HEK293 (cell line): ENCODE measurements at regions not wholly inside any gene's neighbourhood (a gene's known extent, or its start where the extent isn't known, plus 50 kb on each side); places are given as distances from the start of the nearest gene placed in this dataset.
"Not testable (repeated sequence)": the region's sequence is repeated elsewhere in the genome, so short reads cannot be mapped to it uniquely, and the experiment has no call there.

ENCODE experiments used
- CTCF ChIA-PET: fragments of 350-600 bp; formaldehyde crosslinking; extraction: SDS; loops from one replicate; lab custom pipeline; 2021; ENCODE audit warnings: antibody characterized with exemption; lab: Yijun Ruan, JAX
- POLR2A ChIA-PET: fragments of 300-600 bp; formaldehyde crosslinking; extraction: SDS; loops from one replicate; lab custom pipeline; 2020; ENCODE audit warnings: antibody characterized with exemption, inconsistent platforms; lab: Yijun Ruan, JAX
- H3K27ac ChIP-seq: fragments of 200-500 bp; sonication (Bioruptor generic); 2 replicates; pipeline ENCODE4 v1.5.1; 2014; ENCODE audit warnings: low read depth, low read length, control low read depth, inconsistent platforms; ENCODE audit errors: extremely low read depth
- H3K36me3 ChIP-seq, 2 experiments: fragments of 200-500 bp in 1 of 2; sonication (Bioruptor generic) in 1 of 2; 1 replicate in 1 of 2; 2 replicates in 1 of 2; pipeline ENCODE4 v1.5.1; 2014 to 2017; ENCODE audit warnings: inconsistent platforms in 2 of 2, low read length in 2 of 2; ENCODE audit not compliant: control insufficient read depth in 2 of 2, insufficient read depth in 1 of 2
- H3K4me1 ChIP-seq: fragments of 200-500 bp; sonication (Bioruptor generic); 2 replicates; pipeline ENCODE4 v1.5.1; 2014; ENCODE audit warnings: mild to moderate bottlenecking, low read length, inconsistent platforms; ENCODE audit not compliant: control insufficient read depth, insufficient read depth
- H3K4me3 ChIP-seq: 2 replicates; pipeline ENCODE4 v1.5.1; 2011; ENCODE audit warnings: low read depth, mild to moderate bottlenecking, control low read depth, low read length, moderate library complexity
- H3K9me3 ChIP-seq: fragments of 200-500 bp; sonication (Bioruptor generic); 2 replicates; pipeline ENCODE4 v1.5.1; 2014; ENCODE audit warnings: low read depth, low read length, inconsistent platforms; ENCODE audit not compliant: control insufficient read depth, insufficient read depth
- GLIS2 ChIP-seq: fragments of 450-650 bp; formaldehyde crosslinking; IDR thresholded peaks from 2 replicates; pipeline ENCODE4 v1.5.1; 2016; ENCODE audit warnings: missing biosample characterization, missing genetic modification characterization
- OVOL3 ChIP-seq: fragments of 450-650 bp; formaldehyde crosslinking; IDR thresholded peaks from 2 replicates; pipeline ENCODE4 v1.5.1; 2016; ENCODE audit warnings: missing biosample characterization, missing genetic modification characterization
- SP2 ChIP-seq: fragments of 450-650 bp; formaldehyde crosslinking; IDR thresholded peaks from 2 replicates; pipeline ENCODE4 v1.5.1; 2016; ENCODE audit warnings: missing biosample characterization, missing genetic modification characterization
- WT1 ChIP-seq: fragments of 450-650 bp; formaldehyde crosslinking; IDR thresholded peaks from 2 replicates; pipeline ENCODE4 v1.5.1; 2016; ENCODE audit warnings: missing biosample characterization, missing genetic modification characterization
- YY1 ChIP-seq: fragments of 450-650 bp; formaldehyde crosslinking; IDR thresholded peaks from 2 replicates; pipeline ENCODE4 v1.5.1; 2018; ENCODE audit warnings: missing biosample characterization, missing genetic modification characterization
- ZBTB17 ChIP-seq: fragments of 450-650 bp; formaldehyde crosslinking; IDR thresholded peaks from 2 replicates; pipeline ENCODE4 v1.5.1; 2016; ENCODE audit warnings: missing biosample characterization, missing genetic modification characterization
- ZFP3 ChIP-seq: fragments of 450-650 bp; formaldehyde crosslinking; IDR thresholded peaks from 2 replicates; pipeline ENCODE4 v1.5.1; 2016; ENCODE audit warnings: low read depth, missing biosample characterization, missing genetic modification characterization
- ZFP37 ChIP-seq: fragments of 450-650 bp; formaldehyde crosslinking; IDR thresholded peaks from 2 replicates; pipeline ENCODE4 v1.5.1; 2016; ENCODE audit warnings: missing biosample characterization, missing genetic modification characterization
- ZNF423 ChIP-seq: fragments of 450-650 bp; formaldehyde crosslinking; IDR thresholded peaks from 2 replicates; pipeline ENCODE4 v1.5.1; 2016; ENCODE audit warnings: missing biosample characterization, missing genetic modification characterization
- ZNF544 ChIP-seq: fragments of 450-650 bp; formaldehyde crosslinking; IDR thresholded peaks from 2 replicates; pipeline ENCODE4 v1.5.0; 2017; ENCODE audit warnings: missing biosample characterization, missing genetic modification characterization
- ZNF548 ChIP-seq: fragments of 450-650 bp; formaldehyde crosslinking; IDR thresholded peaks from 2 replicates; pipeline ENCODE4 v1.5.1; 2016; ENCODE audit warnings: missing biosample characterization, missing genetic modification characterization
- ZNF549 ChIP-seq: fragments of 450-650 bp; IDR thresholded peaks from 2 replicates; pipeline ENCODE4 v1.5.1; 2018; ENCODE audit warnings: missing biosample characterization, missing genetic modification characterization, mild to moderate bottlenecking, inconsistent platforms, moderate library complexity
- ZNF596 ChIP-seq: fragments of 450-650 bp; IDR thresholded peaks from 2 replicates; pipeline ENCODE4 v1.5.0; 2018; ENCODE audit warnings: missing biosample characterization, mild to moderate bottlenecking, missing genetic modification characterization, moderate library complexity
- ZNF658 ChIP-seq: fragments of 450-650 bp; formaldehyde crosslinking; IDR thresholded peaks from 2 replicates; pipeline ENCODE4; 2016; ENCODE audit warnings: missing biosample characterization, missing genetic modification characterization
- ZNF660 ChIP-seq: fragments of 450-650 bp; IDR thresholded peaks from 2 replicates; pipeline ENCODE4 v1.5.1; 2018; ENCODE audit warnings: missing biosample characterization, mild to moderate bottlenecking, missing genetic modification characterization
- TF ChIP-seq, protein P1 (sequence below): fragments of 450-650 bp; formaldehyde crosslinking; IDR thresholded peaks from 2 replicates; pipeline ENCODE4 v1.5.1; 2016; ENCODE audit warnings: missing biosample characterization, missing genetic modification characterization, low read depth
- TF ChIP-seq, protein P2 (sequence below): fragments of 450-650 bp; formaldehyde crosslinking; IDR thresholded peaks from 2 replicates; pipeline ENCODE4 v1.5.1; 2016; ENCODE audit warnings: missing biosample characterization, missing genetic modification characterization
- TF ChIP-seq, protein P3 (sequence below): IDR thresholded peaks from 2 replicates; pipeline ENCODE4 v1.6.1; 2011; ENCODE audit warnings: mild to moderate bottlenecking, low read depth, low read length, borderline replicate concordance
- TF ChIP-seq, protein P4 (sequence below): fragments of 450-650 bp; formaldehyde crosslinking; IDR thresholded peaks from 2 replicates; pipeline ENCODE4 v1.5.1; 2017; ENCODE audit warnings: missing biosample characterization, missing genetic modification characterization

DNA sequence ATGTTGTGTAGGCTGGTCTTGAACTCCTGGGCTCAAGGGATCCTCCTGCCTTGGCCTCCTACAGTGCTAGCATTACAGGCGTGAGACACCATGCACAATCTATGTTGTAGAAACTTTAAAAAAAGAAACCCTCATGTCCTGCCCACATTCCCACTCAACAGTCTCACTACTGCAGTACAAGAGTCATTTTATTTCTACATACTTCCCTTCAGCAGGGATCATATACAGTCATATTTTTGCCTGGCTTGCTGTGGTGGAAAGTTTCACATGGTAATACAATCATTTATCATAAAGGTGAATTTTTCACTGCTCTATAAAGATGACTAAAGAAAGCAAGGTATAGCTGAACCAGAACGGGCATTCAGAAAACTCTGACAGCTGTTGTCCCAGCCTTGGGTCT is 53.8 kb upstream of the PIK3CB start:
- CTCF ChIA-PET = no interaction called here
- H3K27ac ChIP-seq = no peak overlapping the region
- POLR2A ChIA-PET = interaction anchor here (0.6 kb wide), 1 partner anchor 8 kb away, joined by 5 read pairs; no protein-coding TSS in a partner anchor
- no peak overlapping the region for H3K4me3 ChIP-seq
- TF ChIP-seq, protein P1, sequence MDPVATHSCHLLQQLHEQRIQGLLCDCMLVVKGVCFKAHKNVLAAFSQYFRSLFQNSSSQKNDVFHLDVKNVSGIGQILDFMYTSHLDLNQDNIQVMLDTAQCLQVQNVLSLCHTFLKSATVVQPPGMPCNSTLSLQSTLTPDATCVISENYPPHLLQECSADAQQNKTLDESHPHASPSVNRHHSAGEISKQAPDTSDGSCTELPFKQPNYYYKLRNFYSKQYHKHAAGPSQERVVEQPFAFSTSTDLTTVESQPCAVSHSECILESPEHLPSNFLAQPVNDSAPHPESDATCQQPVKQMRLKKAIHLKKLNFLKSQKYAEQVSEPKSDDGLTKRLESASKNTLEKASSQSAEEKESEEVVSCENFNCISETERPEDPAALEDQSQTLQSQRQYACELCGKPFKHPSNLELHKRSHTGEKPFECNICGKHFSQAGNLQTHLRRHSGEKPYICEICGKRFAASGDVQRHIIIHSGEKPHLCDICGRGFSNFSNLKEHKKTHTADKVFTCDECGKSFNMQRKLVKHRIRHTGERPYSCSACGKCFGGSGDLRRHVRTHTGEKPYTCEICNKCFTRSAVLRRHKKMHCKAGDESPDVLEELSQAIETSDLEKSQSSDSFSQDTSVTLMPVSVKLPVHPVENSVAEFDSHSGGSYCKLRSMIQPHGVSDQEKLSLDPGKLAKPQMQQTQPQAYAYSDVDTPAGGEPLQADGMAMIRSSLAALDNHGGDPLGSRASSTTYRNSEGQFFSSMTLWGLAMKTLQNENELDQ (tag by site-specific recombination) = no peak
- TF ChIP-seq, protein P2, sequence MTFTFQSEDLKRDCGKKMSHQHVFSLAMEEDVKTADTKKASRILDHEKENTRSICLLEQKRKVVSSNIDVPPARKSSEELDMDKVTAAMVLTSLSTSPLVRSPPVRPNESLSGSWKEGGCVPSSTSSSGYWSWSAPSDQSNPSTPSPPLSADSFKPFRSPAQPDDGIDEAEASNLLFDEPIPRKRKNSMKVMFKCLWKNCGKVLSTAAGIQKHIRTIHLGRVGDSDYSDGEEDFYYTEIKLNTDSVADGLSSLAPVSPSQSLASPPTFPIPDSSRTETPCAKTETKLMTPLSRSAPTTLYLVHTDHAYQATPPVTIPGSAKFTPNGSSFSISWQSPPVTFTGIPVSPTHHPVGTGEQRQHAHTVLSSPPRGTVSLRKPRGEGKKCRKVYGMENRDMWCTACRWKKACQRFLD (tag by site-specific recombination) = no peak
- TF ChIP-seq, protein P3, sequence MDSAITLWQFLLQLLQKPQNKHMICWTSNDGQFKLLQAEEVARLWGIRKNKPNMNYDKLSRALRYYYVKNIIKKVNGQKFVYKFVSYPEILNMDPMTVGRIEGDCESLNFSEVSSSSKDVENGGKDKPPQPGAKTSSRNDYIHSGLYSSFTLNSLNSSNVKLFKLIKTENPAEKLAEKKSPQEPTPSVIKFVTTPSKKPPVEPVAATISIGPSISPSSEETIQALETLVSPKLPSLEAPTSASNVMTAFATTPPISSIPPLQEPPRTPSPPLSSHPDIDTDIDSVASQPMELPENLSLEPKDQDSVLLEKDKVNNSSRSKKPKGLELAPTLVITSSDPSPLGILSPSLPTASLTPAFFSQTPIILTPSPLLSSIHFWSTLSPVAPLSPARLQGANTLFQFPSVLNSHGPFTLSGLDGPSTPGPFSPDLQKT = no peak
- TF ChIP-seq, protein P4, sequence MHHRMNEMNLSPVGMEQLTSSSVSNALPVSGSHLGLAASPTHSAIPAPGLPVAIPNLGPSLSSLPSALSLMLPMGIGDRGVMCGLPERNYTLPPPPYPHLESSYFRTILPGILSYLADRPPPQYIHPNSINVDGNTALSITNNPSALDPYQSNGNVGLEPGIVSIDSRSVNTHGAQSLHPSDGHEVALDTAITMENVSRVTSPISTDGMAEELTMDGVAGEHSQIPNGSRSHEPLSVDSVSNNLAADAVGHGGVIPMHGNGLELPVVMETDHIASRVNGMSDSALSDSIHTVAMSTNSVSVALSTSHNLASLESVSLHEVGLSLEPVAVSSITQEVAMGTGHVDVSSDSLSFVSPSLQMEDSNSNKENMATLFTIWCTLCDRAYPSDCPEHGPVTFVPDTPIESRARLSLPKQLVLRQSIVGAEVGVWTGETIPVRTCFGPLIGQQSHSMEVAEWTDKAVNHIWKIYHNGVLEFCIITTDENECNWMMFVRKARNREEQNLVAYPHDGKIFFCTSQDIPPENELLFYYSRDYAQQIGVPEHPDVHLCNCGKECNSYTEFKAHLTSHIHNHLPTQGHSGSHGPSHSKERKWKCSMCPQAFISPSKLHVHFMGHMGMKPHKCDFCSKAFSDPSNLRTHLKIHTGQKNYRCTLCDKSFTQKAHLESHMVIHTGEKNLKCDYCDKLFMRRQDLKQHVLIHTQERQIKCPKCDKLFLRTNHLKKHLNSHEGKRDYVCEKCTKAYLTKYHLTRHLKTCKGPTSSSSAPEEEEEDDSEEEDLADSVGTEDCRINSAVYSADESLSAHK (tag by site-specific recombination) = no peak
- TF ChIP-seq ZNF423 (tag by site-specific recombination) (no peak), ZFP3 (tag by site-specific recombination) (no peak), YY1 (tag by site-specific recombination) (no peak), SP2 (tag by site-specific recombination) (no peak), WT1 (no peak), ZNF544 (tag by site-specific recombination) (no peak), ZBTB17 (tag by site-specific recombination) (no peak), ZNF549 (tag by site-specific recombination) (no peak), ZNF596 (tag by site-specific recombination) (no peak), OVOL3 (tag by site-specific recombination) (no peak), ZNF660 (tag by site-specific recombination) (no peak), GLIS2 (tag by site-specific recombination) (no peak), ZFP37 (tag by site-specific recombination) (no peak), ZNF548 (no peak), ZNF658 (tag by site-specific recombination) (no peak)
- no peaks in the 10 kb centered on the region for H3K4me1 ChIP-seq
- no peaks in the 10 kb centered on the region for H3K36me3 ChIP-seq
- no peaks in the 10 kb centered on the region for H3K9me3 ChIP-seq

DNA sequence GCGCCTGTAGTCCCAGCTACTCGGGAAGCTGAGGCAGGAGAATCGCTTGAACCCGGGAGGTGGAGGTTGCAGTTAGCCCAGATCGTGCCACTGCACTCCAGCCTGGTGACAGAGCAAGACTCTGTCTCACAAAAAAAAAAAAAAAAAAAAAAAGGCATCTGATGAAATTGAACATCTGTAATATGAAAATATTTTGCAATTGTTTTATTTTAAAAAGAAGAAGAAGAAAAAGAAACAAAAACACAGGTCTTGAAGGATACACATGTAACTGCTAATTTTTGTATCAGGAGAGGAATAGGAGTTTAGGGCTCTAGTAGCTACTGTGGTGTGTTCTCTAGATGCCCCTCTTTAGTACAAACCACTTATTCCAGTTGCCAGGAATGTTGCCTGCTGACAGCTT is 51.4 kb upstream of the PIK3CB start:
- H3K4me3 ChIP-seq, H3K9me3 ChIP-seq, POLR2A ChIA-PET, H3K27ac ChIP-seq, H3K4me1 ChIP-seq, H3K36me3 ChIP-seq: not testable (repeated sequence)
- CTCF ChIA-PET = interaction anchor here (0.6 to 0.7 kb wide), 2 partner anchors 84 to 427 kb away, joined by 3 read pairs; no protein-coding TSS in a partner anchor
